ENCODE measurements at regions not wholly inside any gene's neighbourhood (a gene's known extent, or its start where the extent isn't known, plus 50 kb on each side); places are given as distances from the start of the nearest gene placed in this dataset.

GRCh38 chr16:5323284-5324141, 225.9 kb upstream of the EEF2KMT start:
- DNase-seq (ENCODE audit: low read depth, low spot score) = no peak
- no peaks in the 10 kb centered on the region for H3K79me2 ChIP-seq (ENCODE audit: insufficient read depth, low read length)
- H3K27ac ChIP-seq (ENCODE audit: low read depth, low read length) = no peak overlapping the region
- TF ChIP-seq CTCF (IDR thresholded peaks at IDR 0.05 in 2 of 3, conservative IDR thresholded peaks at IDR 0.05 in 1 of 3; ENCODE audit: borderline replicate concordance in 1 of 3, insufficient read depth in 1 of 3, low read depth in 2 of 3, low read length in 2 of 3) (no peak), POLR2A (IDR thresholded peaks at IDR 0.05; ENCODE audit: borderline replicate concordance, extremely low read depth, insufficient read depth, insufficient read length) (no peak), RAD21 (IDR thresholded peaks at IDR 0.05; ENCODE audit: low read depth) (no peak), CBX3 (IDR thresholded peaks at IDR 0.05; ENCODE audit: low read depth) (no peak), SIN3A (IDR thresholded peaks at IDR 0.05; ENCODE audit: low read depth) (no peak), MAX (IDR thresholded peaks at IDR 0.05) (no peak), FOSL1 (IDR thresholded peaks at IDR 0.05; ENCODE audit: low read depth) (no peak), ELF1 (IDR thresholded peaks at IDR 0.05; ENCODE audit: borderline replicate concordance, low read depth) (no peak), YY1 (IDR thresholded peaks at IDR 0.05; ENCODE audit: extremely low read depth, insufficient replicate concordance, low read depth, low read length) (no peak), POLR2AphosphoS5 (IDR thresholded peaks at IDR 0.05; ENCODE audit: low read depth, low read length) (no peak), REST (IDR thresholded peaks at IDR 0.05; ENCODE audit: low read depth) (no peak)
- POLR2A ChIA-PET = no interaction called here
- H3K9ac ChIP-seq (ENCODE audit: low read length) = no peak overlapping the region
- no peaks in the 10 kb centered on the region for H3K9me3 ChIP-seq (ENCODE audit: control insufficient read depth in 1 of 2, insufficient read depth in 1 of 2, low read depth in 1 of 2, low read length in 2 of 2)
- H3K4me2 ChIP-seq (ENCODE audit: low read length) = no peak overlapping the region
- CTCF ChIA-PET = no interaction called here
- ATAC-seq = no peak
- H2AFZ ChIP-seq (ENCODE audit: low read depth, low read length, poor library complexity, severe bottlenecking) = no peak overlapping the region
- intact Hi-C loops (cut with micrococcal nuclease) = no loop called here
- H3K27me3 ChIP-seq (ENCODE audit: insufficient read depth, low read length) = peaks cover 9% of the 10 kb centered on the region; the same call in 1 of the 2 replicates
- BruUV-seq (replicated peaks) = no TSS peak
- H4K20me1 ChIP-seq (ENCODE audit: insufficient read depth) = no peaks in the 10 kb centered on the region
- H3K4me3 ChIP-seq (replicated peaks in 1 of 2; ENCODE audit: low read depth in 1 of 2, low read length in 2 of 2) = no peak overlapping the region
- H3K4me1 ChIP-seq (ENCODE audit: control insufficient read depth in 1 of 2, insufficient read depth in 2 of 2, low read length in 2 of 2) = no peaks in the 10 kb centered on the region
- RAD21 ChIA-PET (ENCODE audit: low non-redundant PET in 1 of 2, low total read pairs in 2 of 2, uncharacterized antibody in 2 of 2, unreplicated experiment in 2 of 2) = no interaction called here
- no peaks in the 10 kb centered on the region for H3K36me3 ChIP-seq (ENCODE audit: control insufficient read depth in 1 of 2, insufficient read depth in 2 of 2, low read length in 2 of 2)
- H3K9me2 ChIP-seq (ENCODE audit: insufficient read depth) = no peaks in the 10 kb centered on the region
